B cell (primary cell): ENCODE measurements at regions not wholly inside any gene's neighbourhood (a gene's known extent, or its start where the extent isn't known, plus 50 kb on each side); places are given as distances from the start of the nearest gene placed in this dataset.

ENCODE experiments used
- ATAC-seq: fragments of 200-7000 bp; cut with Tn5 transposase; one replicate; pipeline ENCODE4 v1.10.0; 2021; ENCODE audit warnings: low read depth, mild to moderate bottlenecking, moderate number of reproducible peaks, moderate library complexity
- CTCF ChIA-PET: fragments of 350-600 bp; sonication (Branson Sonifier 250); formaldehyde crosslinking; loops from one replicate; lab custom pipeline; 2021; ENCODE audit warnings: antibody characterized with exemption, inconsistent platforms; lab: Charles Lee
- POLR2A ChIA-PET: fragments of 350-600 bp; sonication (Branson Sonifier 250); formaldehyde crosslinking; loops from one replicate; lab custom pipeline; 2021; ENCODE audit warnings: antibody characterized with exemption; lab: Charles Lee
- DNase-seq: peaks from one replicate; pipeline ENCODE4 v3.0.0; 2013
- H2AFZ ChIP-seq: 2 replicates; pipeline ENCODE4 v1.6.1; 2012; ENCODE audit warnings: mild to moderate bottlenecking, low read depth, low read length; ENCODE audit not compliant: insufficient read depth, poor library complexity, severe bottlenecking
- H3K27ac ChIP-seq, 2 donors: 1 replicate in 1 of 2; 2 replicates in 1 of 2; pipeline ENCODE4 v1.5.1; 2012 to 2013; ENCODE audit warnings: low read length in 2 of 2, mild to moderate bottlenecking in 2 of 2, moderate library complexity in 1 of 2
- H3K27me3 ChIP-seq, 4 experiments: fragments of 200-600 bp in 1 of 4; sonication (generic) in 1 of 4; replicated peaks in 1 of 4; 1 replicate in 2 of 4; 2 replicates in 2 of 4; pipeline versions ENCODE4 v1.6.1 to v1.7.0; 2013 to 2016; ENCODE audit warnings: low read length in 3 of 4, mild to moderate bottlenecking in 2 of 4, mixed read lengths in 1 of 4, moderate library complexity in 1 of 4; ENCODE audit not compliant: insufficient read depth in 4 of 4, control insufficient read depth in 3 of 4; ENCODE audit errors: control extremely low read depth in 1 of 4
- H3K36me3 ChIP-seq, 2 experiments: replicated peaks in 1 of 2; 1 replicate in 1 of 2; 2 replicates in 1 of 2; pipeline versions ENCODE4 v1.6.1 to v1.7.1; 2013; ENCODE audit warnings: low read length in 1 of 2; ENCODE audit not compliant: insufficient read depth in 2 of 2, control insufficient read depth in 1 of 2; ENCODE audit errors: control extremely low read depth in 1 of 2, extremely low read depth in 1 of 2
- H3K4me1 ChIP-seq, 2 donors: fragments of 200-600 bp in 1 of 2; sonication (generic) in 1 of 2; 1 replicate in 1 of 2; 2 replicates in 1 of 2; pipeline versions ENCODE4 v1.5.1 to v1.6.1; 2013 to 2017; ENCODE audit warnings: low read length in 2 of 2; ENCODE audit not compliant: control insufficient read depth in 2 of 2, insufficient read depth in 2 of 2
- H3K4me2 ChIP-seq: replicated peaks from 2 replicates; pipeline ENCODE3; 2012; ENCODE audit warnings: mild to moderate bottlenecking, low read depth, low read length; ENCODE audit not compliant: poor library complexity, severe bottlenecking
- H3K4me3 ChIP-seq, 5 experiments: fragments of 200-600 bp in 1 of 5; sonication (generic) in 1 of 5; 1 replicate in 3 of 5; 2 replicates in 2 of 5; pipeline versions ENCODE4 v1.5.1 to v1.7.0; 2011 to 2016; ENCODE audit warnings: low read length in 4 of 5, mild to moderate bottlenecking in 4 of 5, low read depth in 2 of 5, control low read depth in 1 of 5, moderate library complexity in 1 of 5; ENCODE audit not compliant: insufficient read depth in 1 of 5; ENCODE audit errors: control extremely low read depth in 1 of 5, extremely low read depth in 1 of 5
- H3K79me2 ChIP-seq: fragments of 200-600 bp; sonication (generic); one replicate; pipeline ENCODE4 v1.6.0; 2016; ENCODE audit warnings: low read length; ENCODE audit not compliant: control insufficient read depth, insufficient read depth
- H3K9ac ChIP-seq: fragments of 200-600 bp; sonication (generic); 2 replicates; pipeline ENCODE4 v1.6.1; 2017; ENCODE audit warnings: mild to moderate bottlenecking, low read length, moderate library complexity
- H3K9me3 ChIP-seq, 3 donors: one replicate each; pipeline versions ENCODE4 v1.6.1 to v1.7.1; 2013; ENCODE audit warnings: low read length in 2 of 3; ENCODE audit not compliant: control insufficient read depth in 2 of 3, insufficient read depth in 1 of 3; ENCODE audit errors: control extremely low read depth in 1 of 3
- H4K20me1 ChIP-seq: 2 replicates; pipeline ENCODE4 v1.6.0; 2012; ENCODE audit warnings: mild to moderate bottlenecking, low read length; ENCODE audit not compliant: insufficient read depth, control insufficient read depth, poor library complexity, severe bottlenecking
- H3K27ac Mint-ChIP-seq: one replicate; pipeline ENCODE4 v1.8.0; 2021; ENCODE audit warnings: mixed read lengths
- H3K27me3 Mint-ChIP-seq: one replicate; pipeline ENCODE4 v1.8.0; 2021; ENCODE audit warnings: mixed read lengths
- H3K4me1 Mint-ChIP-seq: one replicate; pipeline ENCODE4 v1.8.0; 2021; ENCODE audit warnings: mixed read lengths
- H3K4me3 Mint-ChIP-seq: one replicate; pipeline ENCODE4 v1.8.0; 2021; ENCODE audit warnings: mixed read lengths
- H3K9me3 Mint-ChIP-seq: one replicate; pipeline ENCODE4 v1.8.0; 2022; ENCODE audit warnings: mixed read lengths; ENCODE audit not compliant: insufficient read depth
- CTCF ChIP-seq: fragments of 200-600 bp; IDR thresholded peaks from one replicate; pipeline ENCODE4 v1.8.0; 2022; ENCODE audit warnings: antibody characterized with exemption, mild to moderate bottlenecking
- EZH2 ChIP-seq: IDR thresholded peaks from 2 replicates; pipeline ENCODE4 v1.6.1; 2012; ENCODE audit warnings: borderline replicate concordance, low read depth, mild to moderate bottlenecking, moderate library complexity, low read length; ENCODE audit not compliant: insufficient read depth, poor library complexity, severe bottlenecking
- WGBS: methylation state at CpG from one replicate; pipeline ENCODE4 v1.1.5; 2013; ENCODE audit warnings: missing lambda C conversion rate; ENCODE audit not compliant: insufficient coverage; 5-methylcytosine and 5-hydroxymethylcytosine counted together
- intact Hi-C: fragments of 100-400 bp; cut with micrococcal nuclease; formaldehyde crosslinking; loops from one replicate; pipeline ENCODE4 v1.10.0; 2022

- no peaks in the 10 kb centered on the region for H4K20me1 ChIP-seq
- ChIA-PET CTCF (no interaction called here), POLR2A (no interaction called here)
- H3K4me2 ChIP-seq: no peak overlapping the region
- DNase-seq (no peak), ATAC-seq (no peak)
- no peak overlapping the region for H3K9ac ChIP-seq
- no peaks in the 10 kb centered on the region for H3K79me2 ChIP-seq
- H3K27ac Mint-ChIP-seq: no peak overlapping the region
- H3K9me3 ChIP-seq: no peaks in the 10 kb centered on the region
- no peaks in the 10 kb centered on the region for H3K4me1 ChIP-seq
- no peak overlapping the region for H3K4me3 ChIP-seq
- no peak overlapping the region for H3K4me3 Mint-ChIP-seq
- no peak overlapping the region for H3K27ac ChIP-seq
- H3K27me3 ChIP-seq: no peaks in the 10 kb centered on the region
- no peaks in the 10 kb centered on the region for H3K27me3 Mint-ChIP-seq
- intact Hi-C loops: no loop called here
- TF ChIP-seq EZH2 (no peak), CTCF (no peak)
- no peaks in the 10 kb centered on the region for H3K9me3 Mint-ChIP-seq
- H3K36me3 ChIP-seq: no peaks in the 10 kb centered on the region
- H3K4me1 Mint-ChIP-seq: no peaks in the 10 kb centered on the region
- H2AFZ ChIP-seq: no peak overlapping the region
Observed at GRCh38 chr5:145236983-145237382, 598.2 kb downstream of the PRELID2 start.

- CTCF ChIA-PET: no interaction called here
- Histone ChIP-seq H3K4me1 (no peaks in the 10 kb centered on the region), H3K36me3 (no peaks in the 10 kb centered on the region), H3K4me2 (no peak overlapping the region), H3K79me2 (no peaks in the 10 kb centered on the region), H2AFZ (no peak overlapping the region), H3K27me3 (no peaks in the 10 kb centered on the region), H3K9me3 (no peaks in the 10 kb centered on the region), H3K4me3 (no peak overlapping the region), H4K20me1 (no peaks in the 10 kb centered on the region), H3K27ac (no peak overlapping the region), H3K9ac (no peak overlapping the region)
- ATAC-seq (no peak), DNase-seq (no peak)
- intact Hi-C loops: no loop called here
- Mint-ChIP-seq H3K9me3 (no peaks in the 10 kb centered on the region), H3K4me1 (no peaks in the 10 kb centered on the region), H3K27ac (no peak overlapping the region), H3K4me3 (no peak overlapping the region), H3K27me3 (no peaks in the 10 kb centered on the region)
- TF ChIP-seq EZH2: no peak
- no peak for TF ChIP-seq CTCF
- WGBS: 58% methylated on average over 1 of the region's 1 CpG
- POLR2A ChIA-PET: no interaction called here
Observed at GRCh38 chr5:145236127-145236526, 599.0 kb downstream of the PRELID2 start.
